K562 (cell line): ENCODE measurements at regions not wholly inside any gene's neighbourhood (a gene's known extent, or its start where the extent isn't known, plus 50 kb on each side); places are given as distances from the start of the nearest gene placed in this dataset.
A peak's percentile ranks its signal among the peaks of the same experiment; 100 is the strongest.

Experiments
- ATAC-seq: fragments of 200-7000 bp; cut with Tn5 transposase; 3 replicates; pipeline ENCODE4 v1.9.1; 2020; ENCODE audit warnings: moderate library complexity
- BruUV-seq: library from RNA; stranded (reverse); fragments of 400-500 nt; replicated peaks from 2 replicates; lab custom pipeline; 2021; lab: Mats Ljungman, UMichigan
- CTCF ChIA-PET: fragments of 300-600 bp; formaldehyde crosslinking; extraction: SDS; loops from one replicate; lab custom pipeline; 2021; ENCODE audit warnings: low intra/inter-chr PET ratio; lab: Yijun Ruan, JAX
- POLR2A ChIA-PET: fragments of 300-600, 350-650 bp; sonication (Branson Sonifier 250); formaldehyde crosslinking; extraction: SDS; loops from one replicate; lab custom pipeline; 2021; ENCODE audit warnings: antibody characterized with exemption, inconsistent platforms; lab: Yijun Ruan, JAX
- DNase-seq, 4 experiments: peaks; one replicate each; pipeline versions ENCODE4 v3.0.0 to v3.0.0-alpha.2; 2011 to 2018; ENCODE audit warnings: low spot score in 3 of 4, mixed read lengths in 3 of 4; ENCODE audit errors: extremely low read depth in 1 of 4
- FAIRE-seq: peaks from 2 replicates; lab custom pipeline; 2011; peaks lifted over from hg19 to GRCh38; lab: Jason Lieb, UNC
- H2AFZ ChIP-seq: 2 replicates; pipeline ENCODE4 v1.6.0; 2011; ENCODE audit warnings: low read depth, low read length, control low read depth, inconsistent platforms
- H3K27ac ChIP-seq: fragments of 200-600 bp; 3 replicates; pipeline ENCODE4 v1.8.0; 2011; ENCODE audit warnings: low read depth, mild to moderate bottlenecking, control low read depth, inconsistent platforms, low read length, moderate library complexity, mixed read lengths; ENCODE audit errors: extremely low read depth
- H3K27me3 ChIP-seq, 2 experiments: fragments of 300-600 bp in 1 of 2; 2 replicates in 1 of 2; 3 replicates in 1 of 2; pipeline versions ENCODE4 v1.6.0 to v1.8.0; 2011; ENCODE audit warnings: inconsistent platforms in 2 of 2, low read length in 2 of 2, mild to moderate bottlenecking in 1 of 2, mixed read lengths in 1 of 2, moderate library complexity in 1 of 2; ENCODE audit not compliant: control insufficient read depth in 2 of 2, insufficient read depth in 2 of 2
- H3K36me3 ChIP-seq: fragments of 300-600 bp; 3 replicates; pipeline ENCODE4 v1.8.0; 2011; ENCODE audit warnings: mild to moderate bottlenecking, low read length, inconsistent platforms; ENCODE audit not compliant: control insufficient read depth, insufficient read depth
- H3K4me1 ChIP-seq, 2 experiments: fragments of 200-600 bp in 1 of 2; replicated peaks in 1 of 2; 2 replicates in 1 of 2; 3 replicates in 1 of 2; pipeline versions ENCODE4 v1.5.1 to v1.8.0; 2011; ENCODE audit warnings: inconsistent platforms in 2 of 2, low read length in 2 of 2, mild to moderate bottlenecking in 1 of 2, mixed read lengths in 1 of 2, moderate library complexity in 1 of 2; ENCODE audit not compliant: control insufficient read depth in 2 of 2, insufficient read depth in 2 of 2
- H3K4me2 ChIP-seq: 2 replicates; pipeline ENCODE4 v1.6.1; 2011; ENCODE audit warnings: low read length, control low read depth, inconsistent platforms, mixed read lengths; ENCODE audit not compliant: insufficient read depth
- H3K4me3 ChIP-seq: fragments of 200-600 bp; sonication (generic), shearing (Covaris generic); 2 replicates; pipeline ENCODE4 v1.5.1; 2016; ENCODE audit warnings: control low read depth, inconsistent platforms
- H3K79me2 ChIP-seq: fragments of 200-600 bp; 3 replicates; pipeline ENCODE4 v1.8.0; 2011; ENCODE audit warnings: low read length, inconsistent platforms; ENCODE audit not compliant: control insufficient read depth, insufficient read depth
- H3K9ac ChIP-seq, 2 experiments: 2 replicates each; pipeline versions ENCODE4 v1.6.0 to v1.6.1; 2011; ENCODE audit warnings: low read depth in 2 of 2, low read length in 2 of 2, control low read depth in 1 of 2, inconsistent platforms in 1 of 2, mild to moderate bottlenecking in 1 of 2, mixed read lengths in 1 of 2; ENCODE audit not compliant: insufficient read depth in 1 of 2
- H3K9me1 ChIP-seq: one replicate; pipeline ENCODE4 v1.6.0; 2011; ENCODE audit warnings: inconsistent platforms, mild to moderate bottlenecking, low read length, moderate library complexity; ENCODE audit not compliant: control insufficient read depth, insufficient read depth
- H3K9me3 ChIP-seq: replicated peaks from 2 replicates; pipeline ENCODE4 v1.5.1; 2011; ENCODE audit warnings: low read depth, low read length, inconsistent platforms; ENCODE audit not compliant: control insufficient read depth, insufficient read depth
- H4K20me1 ChIP-seq: replicated peaks from 2 replicates; pipeline ENCODE4 v1.6.1; 2011; ENCODE audit warnings: low read length, inconsistent platforms, mixed read lengths; ENCODE audit not compliant: control insufficient read depth, insufficient read depth
- BDP1 ChIP-seq: IDR thresholded peaks from 3 replicates; pipeline ENCODE4 v1.6.1; 2011; ENCODE audit not compliant: insufficient read length, insufficient read depth
- CEBPB ChIP-seq: fragments of 450-650 bp; IDR thresholded peaks from 2 replicates; pipeline ENCODE4 v1.6.1; 2016; ENCODE audit warnings: missing genetic modification characterization, missing compliant biosample characterization
- EP300 ChIP-seq: IDR thresholded peaks from 2 replicates; pipeline ENCODE4 v1.6.1; 2012; ENCODE audit warnings: low read length, improper control_type of control experiment
- ETV5 ChIP-seq: sonication (generic); formaldehyde crosslinking; IDR thresholded peaks from 2 replicates; pipeline ENCODE4 v1.4.0; 2020; ENCODE audit warnings: low read depth, mild to moderate bottlenecking, missing genetic modification reagents
- FOSL1 ChIP-seq: fragments of 200-800 bp; sonication (Bioruptor generic); conservative IDR thresholded peaks from 2 replicates; pipeline ENCODE4 v1.6.1; 2016; ENCODE audit warnings: missing genetic modification characterization, missing compliant biosample characterization
- HDGF ChIP-seq: fragments of 450-650 bp; IDR thresholded peaks from 2 replicates; pipeline ENCODE4 v1.6.1; 2016
- HLTF ChIP-seq: fragments of 450-650 bp; IDR thresholded peaks from 2 replicates; pipeline ENCODE4 v1.6.1; 2016
- HNRNPL ChIP-seq: fragments of 200-400 bp; formaldehyde crosslinking; IDR thresholded peaks from 2 replicates; pipeline ENCODE4 v1.6.1; 2017; ENCODE audit warnings: low read depth, mild to moderate bottlenecking, low read length
- HNRNPUL1 ChIP-seq: fragments of 200-400 bp; formaldehyde crosslinking; IDR thresholded peaks from 2 replicates; pipeline ENCODE4 v1.6.1; 2017; ENCODE audit warnings: low read length
- IRF2 ChIP-seq: sonication (generic); formaldehyde crosslinking; IDR thresholded peaks from 2 replicates; pipeline ENCODE4 v1.8.1; 2022; ENCODE audit warnings: mild to moderate bottlenecking, missing genetic modification reagents
- KAT2B ChIP-seq: IDR thresholded peaks from one replicate; pipeline ENCODE4 v1.6.1; 2012; ENCODE audit warnings: low read depth, mild to moderate bottlenecking, control low read depth, inconsistent platforms, low read length, moderate library complexity
- MYC ChIP-seq, 2 experiments: fragments of 250-450 bp in 1 of 2; sonication (Bioruptor Pico) in 1 of 2; IDR thresholded peaks; 2 replicates each; pipeline versions ENCODE4 v1.5.1 to v1.6.1; 2012 to 2021; ENCODE audit warnings: low read depth in 2 of 2, borderline replicate concordance in 1 of 2, improper control_type of control experiment in 1 of 2, low read length in 1 of 2, mild to moderate bottlenecking in 1 of 2, moderate library complexity in 1 of 2
- POLR3G ChIP-seq: IDR thresholded peaks from 2 replicates; pipeline ENCODE4 v1.6.1; 2011; ENCODE audit not compliant: insufficient read length, insufficient replicate concordance; ENCODE audit errors: extremely low read depth
- RNF219 ChIP-seq: fragments of 250-450 bp; sonication (Bioruptor Pico); IDR thresholded peaks from 2 replicates; pipeline ENCODE4 v1.5.0; 2022; ENCODE audit warnings: mild to moderate bottlenecking
- SP2 ChIP-seq: IDR thresholded peaks from 2 replicates; pipeline ENCODE4 v1.6.1; 2011; ENCODE audit warnings: mild to moderate bottlenecking, low read depth, low read length, moderate library complexity; ENCODE audit not compliant: poor library complexity, severe bottlenecking; ENCODE audit errors: extremely low read depth
- TBP ChIP-seq: optimal IDR thresholded peaks from 2 replicates; pipeline ENCODE3; 2011; ENCODE audit warnings: low read depth, low read length, improper control_type of control experiment
- TRIM28 ChIP-seq: fragments of 450-650 bp; IDR thresholded peaks from 2 replicates; pipeline ENCODE4 v1.6.1; 2017
- XRCC3 ChIP-seq: fragments of 450-650 bp; IDR thresholded peaks from 2 replicates; pipeline ENCODE4 v1.6.1; 2017; ENCODE audit warnings: mild to moderate bottlenecking, moderate library complexity
- ZNF134 ChIP-seq: fragments of 250-450 bp; sonication (Bioruptor Pico); conservative IDR thresholded peaks from 2 replicates; pipeline ENCODE4 v1.4.0; 2020
- ZNF384 ChIP-seq: IDR thresholded peaks from 2 replicates; pipeline ENCODE4 v1.6.1; 2012; ENCODE audit warnings: low read depth, low read length, improper control_type of control experiment
- ZNF444 ChIP-seq: fragments of 250-450 bp; sonication (Bioruptor Pico); IDR thresholded peaks from 2 replicates; pipeline ENCODE4 v1.4.0; 2020; ENCODE audit warnings: mild to moderate bottlenecking, moderate library complexity
- WGBS: fragments of 100-300 bp; shearing (Covaris generic); methylation state at CpG from one replicate; pipeline ENCODE4 v1.1.6; 2016; ENCODE audit warnings: low coverage, mixed read lengths; ENCODE audit not compliant: insufficient coverage; ENCODE audit errors: missing lambda C conversion rate; 5-methylcytosine and 5-hydroxymethylcytosine counted together
- in situ Hi-C: fragments of 300-500 bp; cut with MboI; formaldehyde crosslinking; loops from 4 replicates; pipeline ENCODE4 v1.15.0; 2018; ENCODE audit warnings: inconsistent platforms, mixed read lengths
- intact Hi-C: fragments of 100-400 bp; cut with micrococcal nuclease; formaldehyde crosslinking; loops from 2 replicates; pipeline ENCODE4 v1.14.2; 2022

- Histone ChIP-seq H3K27ac (peak overlapping the region; percentile 95), H3K27me3 (no peaks in the 10 kb centered on the region), H3K9ac (peak overlapping the region; percentile 60 to 69; a peak in 3 of 4 replicates), H3K4me2 (peak overlapping the region; percentile 90), H3K4me3 (peak overlapping the region; percentile 73), H3K4me1 (peaks cover 10 to 18% of the 10 kb centered on the region in 2 experiments; a peak in 4 of 5 replicates), H4K20me1 (no peaks in the 10 kb centered on the region), H3K36me3 (peaks cover 68% of the 10 kb centered on the region), H3K79me2 (peaks cover 88% of the 10 kb centered on the region), H3K9me3 (0 out of 2 replicates have a peak, but pooled peaks cover 4% of the 10 kb centered on the region), H3K9me1 (no peaks in the 10 kb centered on the region), H2AFZ (no peak overlapping the region)
- no peak for ATAC-seq
- 36% methylated on average over 4 of the region's 4 CpGs for WGBS
- in situ Hi-C loops: no loop called here
- CTCF ChIA-PET: no interaction called here
- POLR2A ChIA-PET: interaction anchor here (0.6 kb wide), 1 partner anchor 31 kb away, joined by 3 read pairs; no protein-coding TSS in a partner anchor
- FAIRE-seq: peak; percentile 74
- intact Hi-C loops: loop anchor here (5.0 kb wide), 1 partner anchor 145 kb away; no protein-coding TSS in a partner anchor
- DNase-seq: no peak
- BruUV-seq: no TSS peak
- TF ChIP-seq EP300: peak; percentile 39; the same call in 1 of the 2 replicates
- no peak for TF ChIP-seq POLR3G
- no peak for TF ChIP-seq SP2
- no peak for TF ChIP-seq HLTF
- no peak for TF ChIP-seq FOSL1
- TF ChIP-seq MYC (IDR thresholded peaks at IDR 0.05; ENCODE audit: low read depth, low read length): peak; percentile 37; the same call in 1 of the 2 replicates
- no peak for TF ChIP-seq MYC (CRISPR knock-in tag; IDR thresholded peaks at IDR 0.05; ENCODE audit: borderline replicate concordance, low read depth)
- TF ChIP-seq BDP1: no peak
- TF ChIP-seq HNRNPL: no peak
- TF ChIP-seq KAT2B: no peak
- no peak for TF ChIP-seq ETV5 (CRISPR knock-in tag)
- TF ChIP-seq XRCC3: no peak
- TF ChIP-seq HDGF: no peak
- no peak for TF ChIP-seq HNRNPUL1
- 0 out of 2 replicates have a peak, but pooled peaks have one; percentile 13 for TF ChIP-seq CEBPB
- TF ChIP-seq TRIM28: no peak
- TF ChIP-seq RNF219 (CRISPR knock-in tag): no peak
- no peak for TF ChIP-seq ZNF384
- TF ChIP-seq IRF2 (CRISPR knock-in tag): no peak
- TF ChIP-seq ZNF134 (CRISPR knock-in tag): no peak
- no peak for TF ChIP-seq TBP
- no peak for TF ChIP-seq ZNF444 (CRISPR knock-in tag)
Observed at GRCh38 chr12:127147724-127148123, 1119.2 kb upstream of the TMEM132C start.
